Endothelial cell of umbilical vein (primary cell): ENCODE measurements at regions not wholly inside any gene's neighbourhood (a gene's known extent, or its start where the extent isn't known, plus 50 kb on each side); places are given as distances from the start of the nearest gene placed in this dataset.

Source experiments
- BruUV-seq: library from RNA; stranded (reverse); fragments of 400-500 nt; replicated peaks from 2 replicates; lab custom pipeline; 2021; lab: Mats Ljungman, UMichigan
- CTCF ChIA-PET: fragments of 300-600, 350-600 bp; sonication (Branson Sonifier 250); formaldehyde crosslinking; loops from one replicate; lab custom pipeline; 2021; ENCODE audit warnings: antibody characterized with exemption, inconsistent platforms; lab: Charles Lee
- POLR2A ChIA-PET: fragments of 300-600, 350-600 bp; sonication (Branson Sonifier 250); formaldehyde crosslinking; loops from one replicate; lab custom pipeline; 2021; ENCODE audit warnings: antibody characterized with exemption, inconsistent platforms; lab: Charles Lee
- DNase-seq: peaks from one replicate; pipeline ENCODE4 v3.0.0-alpha.2; 2011; ENCODE audit warnings: low read depth, low spot score
- FAIRE-seq: peaks from 2 replicates; lab custom pipeline; 2011; peaks lifted over from hg19 to GRCh38; lab: Jason Lieb, UNC
- H2AFZ ChIP-seq: 2 replicates; pipeline ENCODE4 v1.6.0; 2012; ENCODE audit warnings: low read depth, low read length, control low read depth, inconsistent platforms
- H3K27ac ChIP-seq: 2 replicates; pipeline ENCODE4 v1.5.1; 2011; ENCODE audit warnings: low read depth, mild to moderate bottlenecking, control low read depth, low read length, moderate library complexity; ENCODE audit not compliant: insufficient read depth
- H3K27me3 ChIP-seq, 2 experiments: 2 replicates each; pipeline versions ENCODE4 v1.6.0 to v1.6.1; 2011; ENCODE audit warnings: low read length in 2 of 2, mixed read lengths in 1 of 2; ENCODE audit not compliant: control insufficient read depth in 2 of 2, insufficient read depth in 2 of 2
- H3K36me3 ChIP-seq, 2 experiments: 2 replicates in 1 of 2; 3 replicates in 1 of 2; pipeline ENCODE4 v1.5.1; 2011; ENCODE audit warnings: low read length in 2 of 2, mild to moderate bottlenecking in 1 of 2, moderate library complexity in 1 of 2; ENCODE audit not compliant: control insufficient read depth in 2 of 2, insufficient read depth in 2 of 2; ENCODE audit errors: extremely low read depth in 1 of 2
- H3K4me1 ChIP-seq: 3 replicates; pipeline ENCODE4 v1.5.1; 2011; ENCODE audit warnings: mild to moderate bottlenecking, low read length; ENCODE audit not compliant: control insufficient read depth, insufficient read depth; ENCODE audit errors: extremely low read depth
- H3K4me2 ChIP-seq: 2 replicates; pipeline ENCODE4 v1.6.1; 2011; ENCODE audit warnings: low read length, control low read depth, mixed read lengths; ENCODE audit not compliant: insufficient read depth
- H3K4me3 ChIP-seq, 3 experiments: fragments of 200-600 bp in 1 of 3; sonication (generic), shearing (Covaris generic) in 1 of 3; replicated peaks in 1 of 3; 2 replicates each; pipeline ENCODE4 v1.5.1; 2011 to 2016; ENCODE audit warnings: control low read depth in 3 of 3, low read length in 3 of 3, mild to moderate bottlenecking in 2 of 3, inconsistent platforms in 1 of 3, low read depth in 1 of 3, moderate library complexity in 1 of 3; ENCODE audit not compliant: insufficient read depth in 1 of 3
- H3K79me2 ChIP-seq: 2 replicates; pipeline ENCODE4 v1.6.0; 2012; ENCODE audit warnings: low read length, inconsistent platforms; ENCODE audit not compliant: control insufficient read depth, insufficient read depth
- H3K9ac ChIP-seq: replicated peaks from 2 replicates; pipeline ENCODE3; 2011; ENCODE audit warnings: low read length, control low read depth; ENCODE audit not compliant: insufficient read depth; ENCODE audit errors: extremely low read depth
- H3K9me1 ChIP-seq: replicated peaks from 3 replicates; pipeline ENCODE4 v1.6.0; 2011; ENCODE audit warnings: mild to moderate bottlenecking, low read length; ENCODE audit not compliant: control insufficient read depth, insufficient read depth; ENCODE audit errors: extremely low read depth
- H3K9me3 ChIP-seq: replicated peaks from 2 replicates; pipeline ENCODE4 v1.5.1; 2012; ENCODE audit warnings: low read length, inconsistent platforms; ENCODE audit not compliant: control insufficient read depth, insufficient read depth
- H4K20me1 ChIP-seq: replicated peaks from 2 replicates; pipeline ENCODE3; 2011; ENCODE audit warnings: mild to moderate bottlenecking, low read length; ENCODE audit not compliant: control insufficient read depth, insufficient read depth; ENCODE audit errors: extremely low read depth
- CTCF ChIP-seq, 2 donors: IDR thresholded peaks; 1 replicate in 1 of 2; 2 replicates in 1 of 2; pipeline ENCODE4 v1.5.1; 2011; ENCODE audit warnings: low read length in 2 of 2, mild to moderate bottlenecking in 2 of 2, moderate library complexity in 2 of 2, control low read depth in 1 of 2, inconsistent platforms in 1 of 2, low read depth in 1 of 2; ENCODE audit not compliant: insufficient read depth in 1 of 2; ENCODE audit errors: extremely low read depth in 1 of 2
- EZH2 ChIP-seq: IDR thresholded peaks from 2 replicates; pipeline ENCODE4 v1.6.1; 2012; ENCODE audit warnings: borderline replicate concordance, low read depth, mild to moderate bottlenecking, moderate library complexity, low read length, inconsistent platforms; ENCODE audit not compliant: severe bottlenecking
- FOS ChIP-seq: IDR thresholded peaks from 2 replicates; pipeline ENCODE4 v1.6.1; 2011; ENCODE audit warnings: mild to moderate bottlenecking, low read length, moderate library complexity, borderline replicate concordance; ENCODE audit not compliant: insufficient read depth
- GATA2 ChIP-seq: IDR thresholded peaks from 2 replicates; pipeline ENCODE4 v1.7.0; 2011; ENCODE audit warnings: low read depth, mild to moderate bottlenecking, moderate library complexity, mixed read lengths, low read length; ENCODE audit not compliant: insufficient read length, insufficient read depth
- JUN ChIP-seq: IDR thresholded peaks from 2 replicates; pipeline ENCODE4 v1.6.1; 2011; ENCODE audit warnings: borderline replicate concordance, low read depth; ENCODE audit not compliant: insufficient read length, insufficient read depth
- MAX ChIP-seq: IDR thresholded peaks from 2 replicates; pipeline ENCODE4 v1.6.1; 2011; ENCODE audit not compliant: insufficient read depth, insufficient read length
- MYC ChIP-seq: IDR thresholded peaks from one replicate; pipeline ENCODE4 v1.6.1; 2011; ENCODE audit warnings: mild to moderate bottlenecking, low read depth, low read length
- POLR2A ChIP-seq: IDR thresholded peaks from 2 replicates; pipeline ENCODE4 v1.6.1; 2012; ENCODE audit warnings: low read depth, mild to moderate bottlenecking, control low read depth, low read length
- POLR2AphosphoS5 ChIP-seq: IDR thresholded peaks from 2 replicates; pipeline ENCODE4 v1.6.1; 2012; ENCODE audit warnings: low read depth, mild to moderate bottlenecking, control low read depth, low read length, moderate library complexity; ENCODE audit not compliant: insufficient read depth
- dilution Hi-C: fragments of 300-500 bp; cut with MboI; formaldehyde crosslinking; loops from one replicate; pipeline ENCODE4 v1.15.0; 2019; ENCODE audit warnings: low sequenced_read_pairs; ENCODE audit not compliant: extremely low pct_ligation_motif_present
- intact Hi-C: fragments of 100-400 bp; cut with micrococcal nuclease; formaldehyde crosslinking; loops from one replicate; pipeline ENCODE4 v1.10.0; 2022

- ChIA-PET POLR2A (no interaction called here), CTCF (interaction anchor here (1.4 kb wide), 1 partner anchor 11 kb away, joined by 3 read pairs; no protein-coding TSS in a partner anchor)
- no peak overlapping the region for H2AFZ ChIP-seq
- no peak overlapping the region for H3K27ac ChIP-seq
- dilution Hi-C loops (no loop called here), intact Hi-C loops (no loop called here)
- no peak for TF ChIP-seq GATA2
- TF ChIP-seq EZH2 = no peak
- TF ChIP-seq POLR2AphosphoS5 = no peak
- no peak for TF ChIP-seq CTCF (IDR thresholded peaks at IDR 0.05; ENCODE audit: extremely low read depth in 1 of 2, insufficient read depth in 1 of 2, low read depth in 1 of 2, low read length in 2 of 2)
- TF ChIP-seq MAX = no peak
- no peak for TF ChIP-seq POLR2A
- no peak for TF ChIP-seq FOS
- no peak for TF ChIP-seq JUN
- no peak for TF ChIP-seq MYC
- H3K79me2 ChIP-seq = no peaks in the 10 kb centered on the region
- H4K20me1 ChIP-seq = no peaks in the 10 kb centered on the region
- no peak for DNase-seq
- H3K4me1 ChIP-seq = no peaks in the 10 kb centered on the region
- H3K27me3 ChIP-seq = peaks cover 0 to 2% of the 10 kb centered on the region in 2 experiments
- no peak for FAIRE-seq
- no peak overlapping the region for H3K4me2 ChIP-seq
- no peaks in the 10 kb centered on the region for H3K9me3 ChIP-seq
- H3K4me3 ChIP-seq = no peak overlapping the region
- no peaks in the 10 kb centered on the region for H3K36me3 ChIP-seq
- no TSS peak for BruUV-seq
- H3K9me1 ChIP-seq = no peaks in the 10 kb centered on the region
- H3K9ac ChIP-seq = no peak overlapping the region
Measured at GRCh38 chr2:217033186-217033585, 173.3 kb upstream of the TNP1 start.
